ENCODE measurements at regions not wholly inside any gene's neighbourhood (a gene's known extent, or its start where the extent isn't known, plus 50 kb on each side); places are given as distances from the start of the nearest gene placed in this dataset.
A peak's percentile ranks its signal among the peaks of the same experiment; 100 is the strongest.

DNA sequence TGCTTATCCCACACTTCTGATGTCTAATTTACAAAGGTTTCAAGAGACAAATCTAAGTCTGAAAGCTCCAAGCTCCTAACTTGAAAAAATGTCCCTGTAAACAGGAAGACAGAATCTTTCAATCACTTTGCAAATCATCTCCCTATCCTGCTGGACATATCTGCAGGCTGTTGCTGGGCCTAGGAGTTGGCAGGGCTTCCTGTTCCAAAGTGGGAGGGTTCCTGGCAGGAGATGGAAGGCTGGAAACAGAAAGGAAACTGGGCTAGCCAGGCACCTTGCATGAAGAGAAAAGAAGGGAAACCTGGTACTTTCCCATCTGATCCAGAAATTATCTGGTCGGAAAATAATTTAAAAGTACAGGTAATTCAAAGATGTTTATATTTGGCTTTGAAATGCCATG is 227.3 kb upstream of the IL12A start:
- DNase-seq: no peak
- TF ChIP-seq, protein P1, sequence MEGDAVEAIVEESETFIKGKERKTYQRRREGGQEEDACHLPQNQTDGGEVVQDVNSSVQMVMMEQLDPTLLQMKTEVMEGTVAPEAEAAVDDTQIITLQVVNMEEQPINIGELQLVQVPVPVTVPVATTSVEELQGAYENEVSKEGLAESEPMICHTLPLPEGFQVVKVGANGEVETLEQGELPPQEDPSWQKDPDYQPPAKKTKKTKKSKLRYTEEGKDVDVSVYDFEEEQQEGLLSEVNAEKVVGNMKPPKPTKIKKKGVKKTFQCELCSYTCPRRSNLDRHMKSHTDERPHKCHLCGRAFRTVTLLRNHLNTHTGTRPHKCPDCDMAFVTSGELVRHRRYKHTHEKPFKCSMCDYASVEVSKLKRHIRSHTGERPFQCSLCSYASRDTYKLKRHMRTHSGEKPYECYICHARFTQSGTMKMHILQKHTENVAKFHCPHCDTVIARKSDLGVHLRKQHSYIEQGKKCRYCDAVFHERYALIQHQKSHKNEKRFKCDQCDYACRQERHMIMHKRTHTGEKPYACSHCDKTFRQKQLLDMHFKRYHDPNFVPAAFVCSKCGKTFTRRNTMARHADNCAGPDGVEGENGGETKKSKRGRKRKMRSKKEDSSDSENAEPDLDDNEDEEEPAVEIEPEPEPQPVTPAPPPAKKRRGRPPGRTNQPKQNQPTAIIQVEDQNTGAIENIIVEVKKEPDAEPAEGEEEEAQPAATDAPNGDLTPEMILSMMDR (IDR thresholded peaks at IDR 0.05 in 8 of 11, conservative IDR thresholded peaks at IDR 0.05 in 3 of 11): no peak
- TF ChIP-seq POLR2A (IDR thresholded peaks at IDR 0.05) (no peak), POLR2AphosphoS5 (IDR thresholded peaks at IDR 0.05) (peak in 1 of 3 donors; percentile 30)
- H3K9me3 ChIP-seq: peaks cover 0 to 4% (median 2%) of the 10 kb centered on the region in 8 donors
- no peaks in the 10 kb centered on the region for H3K36me3 ChIP-seq
- peaks cover 0 to 55% (median 30%) of the 10 kb centered on the region in 7 donors for H3K27me3 ChIP-seq (replicated peaks in 1 of 7)
- peaks cover 0 to 56% (median 41%) of the 10 kb centered on the region in 6 donors for H3K4me1 ChIP-seq
- no peak overlapping the region for H3K4me3 ChIP-seq
- peak overlapping the region in 7 of 8 donors; percentile 46 to 93 (median 89) for H3K27ac ChIP-seq
- 56 to 76% (median 73%) methylated on average over 1 of the region's 1 CpG for WGBS, 5 donors
- intact Hi-C loops (cut with DNase I; ENCODE audit: low total_unique reads): no loop called here

DNA sequence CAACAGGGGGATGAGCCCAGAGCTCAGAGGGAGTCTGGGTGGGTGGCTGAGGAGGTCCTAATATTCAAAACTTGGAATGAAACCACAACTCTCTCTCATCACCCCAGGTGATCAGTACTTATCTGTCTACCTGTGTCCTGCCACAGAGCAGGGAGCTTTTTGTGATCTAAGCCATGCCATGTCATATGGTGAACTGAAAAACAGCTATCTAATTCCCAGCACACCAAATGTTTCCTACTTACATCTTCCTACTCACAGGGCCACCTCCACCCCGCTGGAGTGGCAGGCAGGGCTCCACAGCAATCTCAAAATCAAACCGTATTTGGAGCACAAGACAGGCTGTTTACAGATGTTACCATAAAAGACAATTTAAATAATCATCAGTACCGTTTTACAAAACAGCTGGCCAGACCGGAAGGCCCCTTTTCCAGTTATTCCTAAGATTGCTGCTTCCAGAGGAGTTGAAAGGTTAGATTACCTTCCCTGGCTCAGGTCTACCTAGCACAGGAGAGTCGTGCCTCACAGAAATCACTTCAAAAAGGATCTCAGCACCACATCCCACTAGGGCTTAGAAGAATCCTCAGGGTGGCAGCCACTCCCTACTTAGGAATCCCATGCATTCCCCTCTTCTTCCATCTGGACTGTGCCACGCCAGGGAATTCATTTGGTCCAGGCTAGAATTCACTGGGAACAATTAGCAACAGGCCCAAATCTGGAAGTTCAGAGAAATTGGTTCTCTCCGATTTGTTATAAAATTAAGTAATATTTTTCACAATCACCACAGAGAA is 226.6 kb upstream of the IL12A start:
- no peaks in the 10 kb centered on the region for H3K9me3 ChIP-seq
- intact Hi-C loops (cut with DNase I; ENCODE audit: low total_unique reads): loop anchor here (2.0 kb wide), 1 partner anchor 31 kb away; no protein-coding TSS in a partner anchor
- H3K27me3 ChIP-seq (replicated peaks in 1 of 7): peaks cover 0 to 62% (median 30%) of the 10 kb centered on the region in 7 donors
- H3K36me3 ChIP-seq: no peaks in the 10 kb centered on the region
- H3K4me1 ChIP-seq: peaks cover 0 to 59% (median 42%) of the 10 kb centered on the region in 6 donors
- peak overlapping the region; percentile 72 to 93 (median 89) for H3K27ac ChIP-seq
- TF ChIP-seq POLR2A (IDR thresholded peaks at IDR 0.05) (no peak), POLR2AphosphoS5 (IDR thresholded peaks at IDR 0.05) (no peak)
- TF ChIP-seq, protein P1 (IDR thresholded peaks at IDR 0.05 in 8 of 11, conservative IDR thresholded peaks at IDR 0.05 in 3 of 11): no peak
- DNase-seq: no peak
- 60 to 79% (median 68%) methylated on average over 7 of the region's 7 CpGs for WGBS, 5 donors
- H3K4me3 ChIP-seq: peak overlapping the region in 2 of 8 donors; percentile 73 to 83

DNA sequence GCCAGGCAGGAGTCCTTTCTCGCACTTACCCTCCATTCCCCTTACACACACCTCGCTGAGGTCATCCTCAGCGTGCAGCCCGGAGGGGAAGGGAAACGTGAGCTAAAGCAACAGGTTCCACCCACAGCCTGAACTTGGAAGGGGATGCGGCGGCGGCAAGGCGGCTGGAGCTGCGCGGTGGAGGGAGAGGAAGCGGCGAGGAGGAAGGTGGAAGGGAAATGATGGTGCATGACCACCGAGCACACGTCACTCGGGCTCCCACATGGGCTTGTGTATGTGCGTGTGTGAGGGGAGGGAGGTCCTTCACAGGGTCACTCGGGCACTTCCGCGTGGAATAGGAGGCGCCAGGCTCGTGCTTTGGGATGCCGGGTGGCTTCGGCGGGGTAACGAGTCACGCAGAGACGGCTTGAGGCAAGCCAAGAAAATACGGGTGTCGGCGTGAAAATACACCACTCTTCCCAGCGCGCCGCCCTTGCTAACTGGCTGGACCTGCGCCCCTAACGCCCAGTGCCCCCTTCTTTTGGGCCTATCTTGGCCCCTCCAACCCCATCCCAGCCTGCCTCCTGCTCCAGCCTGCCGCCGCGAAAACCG is 225.5 kb upstream of the IL12A start:
- DNase-seq: peak; percentile 82
- Histone ChIP-seq H3K27me3 (replicated peaks in 1 of 7) (peaks cover 0 to 61% (median 30%) of the 10 kb centered on the region in 7 donors), H3K4me3 (peak overlapping the region; percentile 56 to 83 (median 64)), H3K9me3 (no peaks in the 10 kb centered on the region), H3K4me1 (peaks cover 0 to 59% (median 42%) of the 10 kb centered on the region in 6 donors), H3K27ac (peak overlapping the region; percentile 72 to 93 (median 89)), H3K36me3 (no peaks in the 10 kb centered on the region)
- WGBS, 5 donors: 1% methylated on average over 30 to 40 of the region's 40 CpGs
- TF ChIP-seq, protein P1 (IDR thresholded peaks at IDR 0.05 in 8 of 11, conservative IDR thresholded peaks at IDR 0.05 in 3 of 11): no peak
- TF ChIP-seq POLR2A (IDR thresholded peaks at IDR 0.05) (peak in 1 of 3 donors; percentile 19), POLR2AphosphoS5 (IDR thresholded peaks at IDR 0.05) (peak; percentile 80 to 82 (median 81))
- intact Hi-C loops (cut with DNase I; ENCODE audit: low total_unique reads): loop anchor here (2.0 kb wide), 1 partner anchor 32 kb away; no protein-coding TSS in a partner anchor

All from spleen (tissue), 11 donors.